Endothelial cell of umbilical vein (primary cell): ENCODE measurements at regions not wholly inside any gene's neighbourhood (a gene's known extent, or its start where the extent isn't known, plus 50 kb on each side); places are given as distances from the start of the nearest gene placed in this dataset.

ENCODE experiments used
- BruUV-seq: library from RNA; stranded (reverse); fragments of 400-500 nt; replicated peaks from 2 replicates; lab custom pipeline; 2021; lab: Mats Ljungman, UMichigan
- CTCF ChIA-PET: fragments of 300-600, 350-600 bp; sonication (Branson Sonifier 250); formaldehyde crosslinking; loops from one replicate; lab custom pipeline; 2021; ENCODE audit warnings: antibody characterized with exemption, inconsistent platforms; lab: Charles Lee
- POLR2A ChIA-PET: fragments of 300-600, 350-600 bp; sonication (Branson Sonifier 250); formaldehyde crosslinking; loops from one replicate; lab custom pipeline; 2021; ENCODE audit warnings: antibody characterized with exemption, inconsistent platforms; lab: Charles Lee
- DNase-seq: peaks from one replicate; pipeline ENCODE4 v3.0.0-alpha.2; 2011; ENCODE audit warnings: low read depth, low spot score
- FAIRE-seq: peaks from 2 replicates; lab custom pipeline; 2011; peaks lifted over from hg19 to GRCh38; lab: Jason Lieb, UNC
- H2AFZ ChIP-seq: 2 replicates; pipeline ENCODE4 v1.6.0; 2012; ENCODE audit warnings: low read depth, low read length, control low read depth, inconsistent platforms
- H3K27ac ChIP-seq: 2 replicates; pipeline ENCODE4 v1.5.1; 2011; ENCODE audit warnings: low read depth, mild to moderate bottlenecking, control low read depth, low read length, moderate library complexity; ENCODE audit not compliant: insufficient read depth
- H3K27me3 ChIP-seq, 2 experiments: 2 replicates each; pipeline versions ENCODE4 v1.6.0 to v1.6.1; 2011; ENCODE audit warnings: low read length in 2 of 2, mixed read lengths in 1 of 2; ENCODE audit not compliant: control insufficient read depth in 2 of 2, insufficient read depth in 2 of 2
- H3K36me3 ChIP-seq, 2 experiments: 2 replicates in 1 of 2; 3 replicates in 1 of 2; pipeline ENCODE4 v1.5.1; 2011; ENCODE audit warnings: low read length in 2 of 2, mild to moderate bottlenecking in 1 of 2, moderate library complexity in 1 of 2; ENCODE audit not compliant: control insufficient read depth in 2 of 2, insufficient read depth in 2 of 2; ENCODE audit errors: extremely low read depth in 1 of 2
- H3K4me1 ChIP-seq: 3 replicates; pipeline ENCODE4 v1.5.1; 2011; ENCODE audit warnings: mild to moderate bottlenecking, low read length; ENCODE audit not compliant: control insufficient read depth, insufficient read depth; ENCODE audit errors: extremely low read depth
- H3K4me2 ChIP-seq: 2 replicates; pipeline ENCODE4 v1.6.1; 2011; ENCODE audit warnings: low read length, control low read depth, mixed read lengths; ENCODE audit not compliant: insufficient read depth
- H3K4me3 ChIP-seq, 3 experiments: fragments of 200-600 bp in 1 of 3; sonication (generic), shearing (Covaris generic) in 1 of 3; replicated peaks in 1 of 3; 2 replicates each; pipeline ENCODE4 v1.5.1; 2011 to 2016; ENCODE audit warnings: control low read depth in 3 of 3, low read length in 3 of 3, mild to moderate bottlenecking in 2 of 3, inconsistent platforms in 1 of 3, low read depth in 1 of 3, moderate library complexity in 1 of 3; ENCODE audit not compliant: insufficient read depth in 1 of 3
- H3K79me2 ChIP-seq: 2 replicates; pipeline ENCODE4 v1.6.0; 2012; ENCODE audit warnings: low read length, inconsistent platforms; ENCODE audit not compliant: control insufficient read depth, insufficient read depth
- H3K9ac ChIP-seq: replicated peaks from 2 replicates; pipeline ENCODE3; 2011; ENCODE audit warnings: low read length, control low read depth; ENCODE audit not compliant: insufficient read depth; ENCODE audit errors: extremely low read depth
- H3K9me1 ChIP-seq: replicated peaks from 3 replicates; pipeline ENCODE4 v1.6.0; 2011; ENCODE audit warnings: mild to moderate bottlenecking, low read length; ENCODE audit not compliant: control insufficient read depth, insufficient read depth; ENCODE audit errors: extremely low read depth
- H3K9me3 ChIP-seq: replicated peaks from 2 replicates; pipeline ENCODE4 v1.5.1; 2012; ENCODE audit warnings: low read length, inconsistent platforms; ENCODE audit not compliant: control insufficient read depth, insufficient read depth
- H4K20me1 ChIP-seq: replicated peaks from 2 replicates; pipeline ENCODE3; 2011; ENCODE audit warnings: mild to moderate bottlenecking, low read length; ENCODE audit not compliant: control insufficient read depth, insufficient read depth; ENCODE audit errors: extremely low read depth
- EZH2 ChIP-seq: IDR thresholded peaks from 2 replicates; pipeline ENCODE4 v1.6.1; 2012; ENCODE audit warnings: borderline replicate concordance, low read depth, mild to moderate bottlenecking, moderate library complexity, low read length, inconsistent platforms; ENCODE audit not compliant: severe bottlenecking
- FOS ChIP-seq: IDR thresholded peaks from 2 replicates; pipeline ENCODE4 v1.6.1; 2011; ENCODE audit warnings: mild to moderate bottlenecking, low read length, moderate library complexity, borderline replicate concordance; ENCODE audit not compliant: insufficient read depth
- GATA2 ChIP-seq: IDR thresholded peaks from 2 replicates; pipeline ENCODE4 v1.7.0; 2011; ENCODE audit warnings: low read depth, mild to moderate bottlenecking, moderate library complexity, mixed read lengths, low read length; ENCODE audit not compliant: insufficient read length, insufficient read depth
- JUN ChIP-seq: IDR thresholded peaks from 2 replicates; pipeline ENCODE4 v1.6.1; 2011; ENCODE audit warnings: borderline replicate concordance, low read depth; ENCODE audit not compliant: insufficient read length, insufficient read depth
- MYC ChIP-seq: IDR thresholded peaks from one replicate; pipeline ENCODE4 v1.6.1; 2011; ENCODE audit warnings: mild to moderate bottlenecking, low read depth, low read length
- POLR2A ChIP-seq: IDR thresholded peaks from 2 replicates; pipeline ENCODE4 v1.6.1; 2012; ENCODE audit warnings: low read depth, mild to moderate bottlenecking, control low read depth, low read length
- POLR2AphosphoS5 ChIP-seq: IDR thresholded peaks from 2 replicates; pipeline ENCODE4 v1.6.1; 2012; ENCODE audit warnings: low read depth, mild to moderate bottlenecking, control low read depth, low read length, moderate library complexity; ENCODE audit not compliant: insufficient read depth
- dilution Hi-C: fragments of 300-500 bp; cut with MboI; formaldehyde crosslinking; loops from one replicate; pipeline ENCODE4 v1.15.0; 2019; ENCODE audit warnings: low sequenced_read_pairs; ENCODE audit not compliant: extremely low pct_ligation_motif_present
- intact Hi-C: fragments of 100-400 bp; cut with micrococcal nuclease; formaldehyde crosslinking; loops from one replicate; pipeline ENCODE4 v1.10.0; 2022
- TF ChIP-seq, protein P1 (sequence below): IDR thresholded peaks from 2 replicates; pipeline ENCODE4 v1.6.1; 2011; ENCODE audit not compliant: insufficient read depth, insufficient read length
- TF ChIP-seq, protein P2 (sequence below), 2 donors: IDR thresholded peaks; 1 replicate in 1 of 2; 2 replicates in 1 of 2; pipeline ENCODE4 v1.5.1; 2011; ENCODE audit warnings: low read length in 2 of 2, mild to moderate bottlenecking in 2 of 2, moderate library complexity in 2 of 2, control low read depth in 1 of 2, inconsistent platforms in 1 of 2, low read depth in 1 of 2; ENCODE audit not compliant: insufficient read depth in 1 of 2; ENCODE audit errors: extremely low read depth in 1 of 2

DNA sequence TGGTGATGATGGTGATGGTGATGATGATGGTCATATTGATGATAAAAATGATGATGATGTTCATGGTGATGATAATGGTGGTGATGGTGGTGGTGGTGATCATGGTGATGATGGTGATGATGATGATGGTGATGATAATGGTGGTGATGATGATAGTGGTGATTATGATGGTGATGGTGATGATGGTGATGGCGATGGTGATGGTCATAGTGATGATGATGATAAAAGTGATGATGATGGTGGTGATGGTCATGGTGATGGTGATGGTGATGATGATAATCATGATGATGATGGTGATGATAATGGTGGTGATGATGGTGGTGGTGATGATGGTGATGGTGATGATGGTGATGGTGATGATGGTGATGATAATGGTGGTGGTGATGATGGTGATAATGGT lies 478.7 kb downstream of the TYW1 start:
- BruUV-seq = no TSS peak
- dilution Hi-C loops (no loop called here), intact Hi-C loops (no loop called here)
- no peak overlapping the region for H3K4me2 ChIP-seq
- H3K27me3 ChIP-seq = no peaks in the 10 kb centered on the region
- ChIA-PET POLR2A (no interaction called here), CTCF (no interaction called here)
- no peak for DNase-seq
- H3K4me3 ChIP-seq = no peak overlapping the region
- H3K4me1 ChIP-seq = no peaks in the 10 kb centered on the region
- H3K79me2 ChIP-seq = no peaks in the 10 kb centered on the region
- no peak overlapping the region for H2AFZ ChIP-seq
- no peak overlapping the region for H3K9ac ChIP-seq
- FAIRE-seq = no peak
- TF ChIP-seq, protein P1, sequence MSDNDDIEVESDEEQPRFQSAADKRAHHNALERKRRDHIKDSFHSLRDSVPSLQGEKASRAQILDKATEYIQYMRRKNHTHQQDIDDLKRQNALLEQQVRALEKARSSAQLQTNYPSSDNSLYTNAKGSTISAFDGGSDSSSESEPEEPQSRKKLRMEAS = no peak
- no peak for TF ChIP-seq GATA2
- TF ChIP-seq POLR2AphosphoS5 = no peak
- no peak for TF ChIP-seq POLR2A
- TF ChIP-seq, protein P2, sequence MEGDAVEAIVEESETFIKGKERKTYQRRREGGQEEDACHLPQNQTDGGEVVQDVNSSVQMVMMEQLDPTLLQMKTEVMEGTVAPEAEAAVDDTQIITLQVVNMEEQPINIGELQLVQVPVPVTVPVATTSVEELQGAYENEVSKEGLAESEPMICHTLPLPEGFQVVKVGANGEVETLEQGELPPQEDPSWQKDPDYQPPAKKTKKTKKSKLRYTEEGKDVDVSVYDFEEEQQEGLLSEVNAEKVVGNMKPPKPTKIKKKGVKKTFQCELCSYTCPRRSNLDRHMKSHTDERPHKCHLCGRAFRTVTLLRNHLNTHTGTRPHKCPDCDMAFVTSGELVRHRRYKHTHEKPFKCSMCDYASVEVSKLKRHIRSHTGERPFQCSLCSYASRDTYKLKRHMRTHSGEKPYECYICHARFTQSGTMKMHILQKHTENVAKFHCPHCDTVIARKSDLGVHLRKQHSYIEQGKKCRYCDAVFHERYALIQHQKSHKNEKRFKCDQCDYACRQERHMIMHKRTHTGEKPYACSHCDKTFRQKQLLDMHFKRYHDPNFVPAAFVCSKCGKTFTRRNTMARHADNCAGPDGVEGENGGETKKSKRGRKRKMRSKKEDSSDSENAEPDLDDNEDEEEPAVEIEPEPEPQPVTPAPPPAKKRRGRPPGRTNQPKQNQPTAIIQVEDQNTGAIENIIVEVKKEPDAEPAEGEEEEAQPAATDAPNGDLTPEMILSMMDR (IDR thresholded peaks at IDR 0.05; ENCODE audit: extremely low read depth in 1 of 2, insufficient read depth in 1 of 2, low read depth in 1 of 2, low read length in 2 of 2) = no peak
- TF ChIP-seq MYC = no peak
- no peak for TF ChIP-seq JUN
- no peak for TF ChIP-seq FOS
- TF ChIP-seq EZH2 = no peak
- H3K27ac ChIP-seq = no peak overlapping the region
- H3K9me1 ChIP-seq = no peaks in the 10 kb centered on the region
- H4K20me1 ChIP-seq = no peaks in the 10 kb centered on the region
- peaks cover 3% of the 10 kb centered on the region for H3K9me3 ChIP-seq
- H3K36me3 ChIP-seq = no peaks in the 10 kb centered on the region
